ENCODE measurements at regions not wholly inside any gene's neighbourhood (a gene's known extent, or its start where the extent isn't known, plus 50 kb on each side); places are given as distances from the start of the nearest gene placed in this dataset.
A peak's percentile ranks its signal among the peaks of the same experiment; 100 is the strongest.
"Not testable (repeated sequence)": the region's sequence is repeated elsewhere in the genome, so short reads cannot be mapped to it uniquely, and the experiment has no call there.

DNA sequence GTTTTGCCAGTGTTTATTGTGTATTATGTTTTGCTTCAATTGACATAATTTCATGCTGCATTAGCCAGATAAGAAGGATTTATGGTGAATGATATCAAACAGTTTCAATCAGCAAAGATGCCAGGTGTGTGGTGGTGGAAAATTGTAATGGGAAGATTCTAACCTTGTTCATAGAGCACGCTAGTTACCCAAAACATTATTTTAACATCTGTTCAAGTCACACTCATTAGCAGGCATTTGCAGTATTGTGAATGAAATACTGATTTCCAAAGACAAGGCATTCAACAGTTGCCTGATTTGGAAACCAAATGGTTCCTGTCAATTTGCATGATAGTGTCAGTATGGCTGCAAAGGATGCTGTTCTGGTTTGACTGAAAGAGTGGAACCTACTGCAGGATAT is 129.7 kb downstream of the EPC1 start:
- no peak for DNase-seq (ENCODE audit: low read depth)

DNA sequence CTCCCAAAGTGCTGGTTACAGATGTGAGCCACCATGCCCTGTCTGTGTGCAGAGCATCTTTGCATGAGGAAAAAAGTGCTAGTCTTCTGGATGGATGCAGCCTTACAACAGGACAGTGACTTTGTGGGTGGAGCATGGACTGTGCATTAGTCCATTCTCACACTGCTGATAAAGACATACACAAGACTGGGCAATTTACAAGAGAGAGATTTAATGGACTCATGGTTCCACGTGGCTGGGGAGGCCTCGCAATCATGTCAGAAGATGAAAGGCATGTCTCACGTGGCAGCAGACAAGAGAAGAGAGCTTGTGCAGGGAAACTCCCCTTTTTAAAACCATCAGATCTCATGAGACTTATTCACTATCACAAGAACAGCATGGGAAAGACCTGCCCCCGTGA is 133.1 kb downstream of the EPC1 start:
- not testable (repeated sequence) for DNase-seq (ENCODE audit: low read depth)

DNA sequence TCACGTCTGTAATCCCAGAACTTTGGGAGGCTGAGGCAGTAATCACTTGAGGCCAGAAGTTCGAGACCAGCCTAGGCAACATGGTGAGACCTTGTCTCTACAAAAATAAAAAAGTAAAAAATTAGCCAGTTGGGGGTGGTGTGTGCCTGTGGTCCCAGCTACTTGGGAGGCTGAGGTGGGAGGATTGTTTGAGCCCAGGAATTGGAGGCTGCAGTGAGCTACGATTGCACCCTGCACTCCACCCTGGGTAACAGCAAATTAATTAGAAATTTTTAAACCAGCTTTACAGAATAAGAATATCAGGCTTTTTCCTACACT is 136.0 kb downstream of the EPC1 start:
- DNase-seq (ENCODE audit: low read depth): no peak

DNA sequence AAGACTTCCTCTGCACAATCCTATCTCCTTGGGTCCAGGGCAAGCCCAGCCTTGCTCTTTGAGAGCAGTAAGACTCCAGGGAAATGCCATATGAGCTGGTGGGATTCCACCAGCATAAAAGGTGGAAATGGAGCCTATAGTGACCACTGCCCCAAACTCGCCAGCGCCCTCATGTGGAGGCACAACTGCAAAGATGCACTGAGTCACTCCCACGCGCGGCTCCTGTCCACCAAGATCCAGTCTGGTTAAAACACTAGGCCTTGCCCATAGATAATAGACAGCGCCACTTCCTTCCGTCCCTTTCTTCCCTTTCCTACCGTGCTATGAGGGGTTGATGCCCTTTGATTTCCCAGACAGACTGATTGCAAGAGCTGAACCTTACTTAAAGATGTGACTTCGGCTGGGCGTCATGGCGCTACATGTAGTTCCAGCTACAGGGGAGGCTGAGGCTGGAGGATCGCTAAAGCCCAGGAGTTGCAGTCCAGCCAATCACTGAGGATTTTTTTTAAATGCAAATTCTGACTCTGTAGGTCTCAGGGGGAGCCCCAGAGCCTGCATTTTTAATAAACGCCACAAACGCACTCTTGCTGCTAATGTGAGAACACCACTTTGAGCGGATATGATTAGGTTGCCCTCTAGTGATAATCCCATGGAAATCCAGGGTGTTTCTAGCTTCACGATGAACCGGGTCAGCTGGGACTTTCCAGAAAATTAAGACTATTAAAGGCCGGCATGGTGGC is 136.5 kb downstream of the EPC1 start:
- DNase-seq (ENCODE audit: low read depth): peak; percentile 31

DNA sequence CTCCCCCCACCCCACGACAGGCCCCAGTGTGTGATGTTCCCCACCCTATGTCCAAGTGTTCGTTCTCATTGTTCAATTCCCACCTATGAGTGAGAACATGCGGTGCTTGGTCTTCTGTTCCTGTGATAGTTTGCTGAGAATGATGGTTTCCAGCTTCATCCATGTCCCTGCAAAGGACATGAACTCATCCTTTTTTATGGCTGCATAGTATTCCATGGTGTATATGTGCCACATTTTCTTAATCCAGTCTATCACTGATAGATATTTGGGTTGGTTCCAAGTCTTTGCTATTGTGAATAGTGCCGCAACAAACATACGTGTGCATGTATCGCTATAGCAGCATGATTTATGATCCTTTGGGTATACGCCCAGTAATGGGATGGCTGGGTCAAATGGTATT is 139.0 kb downstream of the EPC1 start:
- DNase-seq (ENCODE audit: low read depth): not testable (repeated sequence)

DNA sequence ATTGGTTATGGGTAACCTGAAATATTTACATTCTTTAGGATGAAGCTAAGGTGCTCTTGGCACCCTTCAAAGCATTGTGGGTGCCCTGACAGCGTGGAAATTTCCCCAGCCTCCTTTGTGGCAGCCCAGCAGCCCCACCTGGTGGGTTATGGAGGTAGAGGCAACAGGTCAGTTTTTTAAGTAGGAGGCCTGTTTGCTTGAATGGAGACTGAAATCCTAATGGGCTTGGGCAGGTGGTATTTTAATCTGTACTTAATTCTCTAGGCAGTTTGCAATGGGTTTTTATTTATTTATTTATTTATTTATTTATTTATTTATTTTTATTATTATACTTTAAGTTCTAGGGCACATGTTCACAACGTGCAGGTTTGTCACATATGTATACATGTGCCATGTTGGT is 139.4 kb downstream of the EPC1 start:
- peak; percentile 36 for DNase-seq (ENCODE audit: low read depth)

DNA sequence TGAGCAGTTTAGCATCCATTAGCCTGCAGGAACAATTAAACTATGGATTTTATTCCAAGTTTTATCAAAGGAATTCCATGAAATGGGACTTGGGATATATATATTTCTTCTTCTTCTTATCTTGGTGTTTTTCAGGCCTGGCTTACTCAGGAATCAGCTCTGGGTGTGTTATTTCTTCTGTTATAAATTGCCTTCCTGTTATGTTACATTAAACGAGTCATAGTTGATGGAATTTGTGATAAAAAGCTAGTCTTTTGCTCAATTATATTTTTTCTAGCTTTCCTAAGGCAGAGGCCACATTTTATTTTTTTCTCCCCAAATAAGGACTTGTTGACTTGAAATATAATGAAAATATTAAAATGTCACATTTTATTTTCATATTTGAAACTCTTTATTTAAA is 141.3 kb downstream of the EPC1 start:
- no peak for DNase-seq (ENCODE audit: low read depth)

DNA sequence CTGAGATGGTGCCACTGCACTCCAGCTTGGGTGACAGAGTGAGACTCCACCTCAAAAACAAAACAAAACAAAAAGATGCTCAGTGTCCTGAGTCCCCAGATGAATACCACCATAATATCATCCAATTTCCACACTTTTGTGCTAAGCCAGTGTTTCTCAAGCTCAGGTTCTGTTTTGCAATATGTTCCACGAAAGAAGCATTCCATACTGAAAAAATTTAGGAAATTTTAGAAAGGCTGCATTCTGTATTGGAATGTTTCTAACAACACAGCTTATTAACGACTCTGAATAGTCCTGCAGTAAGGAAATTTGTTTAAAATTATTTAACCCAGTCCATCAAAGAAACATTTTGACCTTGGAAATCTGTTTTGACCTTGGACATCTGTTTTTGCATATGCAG is 142.4 kb downstream of the EPC1 start:
- DNase-seq (ENCODE audit: low read depth): no peak

DNA sequence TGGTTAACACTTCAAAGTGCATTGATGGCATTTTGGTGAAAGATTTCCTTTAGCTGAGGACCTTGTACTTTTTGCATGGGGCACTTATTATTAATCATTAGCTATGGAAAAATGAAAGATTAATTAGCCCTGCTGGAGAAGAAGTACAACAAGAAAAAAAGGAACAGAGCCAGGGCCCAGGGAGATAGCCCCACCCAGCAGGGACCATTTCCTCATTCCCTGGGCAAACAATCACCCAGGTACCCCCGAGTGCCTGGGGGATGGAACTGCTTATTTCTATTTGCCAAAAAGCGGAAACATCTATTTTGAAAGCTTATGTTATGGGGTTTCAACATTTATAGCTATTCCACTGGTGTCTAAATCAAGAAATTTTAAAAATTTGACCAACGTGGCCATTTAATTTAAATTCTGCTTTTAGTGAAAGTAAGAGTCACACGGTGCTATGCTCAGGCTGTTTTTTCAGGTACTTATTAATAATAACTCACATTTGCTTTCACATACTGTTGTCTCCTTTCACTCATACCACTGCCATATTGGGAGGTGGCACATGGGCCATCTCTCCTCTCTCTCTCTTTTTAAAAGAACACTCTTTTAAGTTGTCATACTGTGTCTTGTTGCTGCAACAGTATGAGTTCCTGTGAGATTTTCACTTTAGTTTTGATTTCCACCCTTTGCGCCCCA is 143.6 kb upstream of the KIF5B start:
- DNase-seq (ENCODE audit: low read depth): no peak

DNA sequence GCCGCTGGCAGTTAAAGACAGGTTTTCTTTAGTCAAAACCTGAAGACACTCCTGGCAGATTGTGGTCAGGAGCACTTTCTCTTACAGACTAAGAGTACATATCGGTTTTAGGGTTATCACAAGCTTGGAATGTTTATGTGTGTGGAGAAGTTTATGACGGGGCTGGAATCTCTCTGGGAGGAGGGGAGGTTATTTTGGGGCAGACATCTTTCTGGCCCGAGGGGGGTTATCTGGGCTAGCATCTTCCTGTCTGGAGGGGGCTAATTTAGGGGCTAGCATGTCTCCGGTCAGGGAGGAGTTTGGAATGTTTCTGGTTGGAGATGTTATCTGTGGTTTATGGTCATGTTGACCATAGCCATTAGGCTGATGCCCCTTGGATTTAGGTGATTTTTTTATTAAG is 141.2 kb upstream of the KIF5B start:
- no peak for DNase-seq (ENCODE audit: low read depth)

DNA sequence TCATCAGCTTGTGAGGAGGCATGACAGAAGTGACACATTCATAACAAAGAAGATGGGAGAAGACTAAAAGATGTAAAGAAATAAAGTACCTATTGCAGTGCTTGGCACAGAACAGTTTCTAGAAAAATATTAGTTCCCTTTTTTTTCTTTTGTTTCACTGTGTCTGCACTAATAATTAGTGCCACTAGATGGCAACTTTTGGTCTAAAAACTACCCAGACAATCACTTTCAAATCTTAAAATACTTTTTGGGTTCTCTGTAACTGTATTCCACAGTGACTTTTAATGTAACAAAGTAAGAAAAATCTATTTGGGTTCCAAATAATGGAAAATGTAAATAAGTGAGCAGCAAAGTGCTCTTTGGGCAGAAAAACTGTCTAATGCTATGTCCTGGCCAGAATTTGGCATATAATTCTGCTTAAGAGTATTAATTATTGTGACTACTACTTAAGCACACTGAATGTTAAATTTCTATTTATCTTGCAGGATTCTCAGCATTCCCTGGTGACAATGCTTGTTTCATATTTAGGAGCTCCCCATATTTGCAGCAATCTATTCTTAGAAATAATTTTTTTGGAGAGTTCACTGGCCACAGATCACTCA is 134.8 kb upstream of the KIF5B start:
- DNase-seq (ENCODE audit: low read depth): no peak

DNA sequence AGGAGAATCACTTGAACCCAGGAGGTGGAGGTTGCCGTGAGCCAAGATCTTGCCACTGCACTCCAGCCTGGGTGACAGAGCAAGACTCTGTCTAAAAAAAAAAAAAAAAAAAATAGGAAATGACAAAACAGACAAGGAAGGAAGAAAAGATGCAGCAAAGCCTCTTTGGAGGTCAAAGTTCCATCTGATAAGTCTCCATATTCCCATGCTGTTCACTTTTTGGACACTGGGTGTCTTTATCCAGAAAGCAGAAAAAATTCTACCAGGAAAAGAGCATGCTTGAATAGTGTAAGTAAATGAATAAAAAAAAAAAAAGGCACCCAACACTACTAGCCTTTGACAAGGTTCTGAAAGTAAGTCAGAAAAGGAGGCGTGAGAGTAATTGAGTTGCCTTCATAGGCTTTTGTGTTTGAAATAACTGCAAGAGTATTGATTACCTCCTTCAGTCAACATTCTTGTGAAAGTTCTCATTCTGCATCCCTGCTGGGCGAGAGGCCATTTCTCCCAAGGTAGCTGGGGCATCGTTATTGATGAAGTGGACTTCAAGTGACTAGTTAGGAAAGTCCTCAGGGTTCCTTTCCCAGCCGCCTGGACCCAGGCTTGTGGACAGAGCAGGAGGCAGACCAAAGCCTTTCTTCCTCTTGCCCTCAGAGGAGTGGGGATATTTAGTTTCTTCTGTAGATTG is 133.3 kb upstream of the KIF5B start:
- DNase-seq (ENCODE audit: low read depth): no peak

DNA sequence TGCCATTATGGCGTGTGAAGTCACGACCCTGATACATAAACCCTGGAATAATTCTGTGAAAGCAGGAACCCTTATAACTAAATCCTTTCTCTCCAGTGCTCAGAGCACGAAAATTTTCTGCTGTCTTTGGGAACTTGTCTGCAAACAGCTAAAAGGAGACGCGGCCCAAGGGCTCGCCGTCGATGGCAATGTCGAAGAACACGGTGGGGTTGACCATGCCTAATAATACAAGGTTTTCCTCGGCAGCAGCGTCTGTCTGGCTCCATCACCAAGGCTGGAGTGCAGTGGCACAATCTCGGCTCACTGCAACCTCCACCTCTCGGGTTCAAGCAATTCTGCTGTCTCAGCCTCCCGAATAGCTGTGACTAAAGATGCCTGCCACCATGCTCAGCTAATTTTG is 132.4 kb upstream of the KIF5B start:
- DNase-seq (ENCODE audit: low read depth): not testable (repeated sequence)

DNA sequence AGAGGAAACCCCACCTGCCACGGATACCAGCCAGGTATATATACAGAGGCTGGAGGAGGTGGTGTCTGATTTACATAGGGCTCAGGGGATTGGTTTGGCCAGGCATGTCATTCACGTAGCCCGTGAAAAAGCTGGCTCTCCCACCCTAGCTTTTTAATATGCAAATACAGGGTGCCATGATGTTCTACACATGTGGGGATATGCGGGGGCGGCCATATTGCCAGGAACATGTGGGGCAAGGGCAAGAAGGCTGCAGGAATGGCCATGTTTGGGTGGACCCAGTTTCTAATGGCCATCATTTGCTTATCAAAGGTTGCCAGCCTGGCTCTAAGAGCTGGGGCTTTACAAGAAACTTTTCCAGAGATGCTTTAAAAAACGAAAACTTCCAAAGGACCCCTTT is 131.5 kb upstream of the KIF5B start:
- DNase-seq (ENCODE audit: low read depth): no peak

DNA sequence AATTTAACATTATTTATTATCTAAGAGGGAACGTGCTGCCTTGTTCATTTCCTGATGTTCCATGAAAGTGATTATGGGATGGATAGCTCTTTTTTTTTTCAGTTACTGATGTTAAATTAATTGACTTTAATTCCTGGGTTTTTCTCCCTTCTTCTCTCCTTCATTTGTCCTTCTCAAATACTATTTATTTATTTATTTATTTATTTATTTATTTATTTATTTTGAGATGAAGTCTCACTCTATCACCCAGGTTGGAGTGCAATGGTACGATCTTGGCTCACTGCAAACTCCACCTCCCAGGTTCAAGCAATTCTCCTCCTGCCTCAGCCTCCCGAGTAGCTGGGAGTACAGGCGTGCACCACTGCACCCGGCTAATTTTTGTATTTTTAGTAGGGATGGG is 127.4 kb upstream of the KIF5B start:
- not testable (repeated sequence) for DNase-seq (ENCODE audit: low read depth)

DNA sequence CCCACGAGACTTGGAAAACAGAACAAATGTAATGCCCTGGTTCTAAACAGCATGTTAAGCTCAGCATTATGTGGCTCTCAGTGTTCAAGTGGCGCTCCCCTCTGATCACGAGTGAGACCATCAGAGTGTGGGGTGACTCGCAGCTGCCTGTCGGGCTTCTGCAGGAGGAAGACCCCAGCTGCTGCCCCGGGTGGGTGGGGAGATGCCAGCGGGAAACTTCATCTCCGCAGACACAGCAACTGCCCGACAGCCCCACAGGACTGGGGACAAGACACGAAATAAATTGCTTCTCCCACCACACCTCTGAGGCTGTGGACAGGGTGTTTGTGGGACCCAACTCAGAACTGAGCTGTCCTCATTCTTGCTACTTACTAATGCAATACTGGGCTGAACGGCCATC is 126.3 kb upstream of the KIF5B start:
- DNase-seq (ENCODE audit: low read depth): no peak

DNA sequence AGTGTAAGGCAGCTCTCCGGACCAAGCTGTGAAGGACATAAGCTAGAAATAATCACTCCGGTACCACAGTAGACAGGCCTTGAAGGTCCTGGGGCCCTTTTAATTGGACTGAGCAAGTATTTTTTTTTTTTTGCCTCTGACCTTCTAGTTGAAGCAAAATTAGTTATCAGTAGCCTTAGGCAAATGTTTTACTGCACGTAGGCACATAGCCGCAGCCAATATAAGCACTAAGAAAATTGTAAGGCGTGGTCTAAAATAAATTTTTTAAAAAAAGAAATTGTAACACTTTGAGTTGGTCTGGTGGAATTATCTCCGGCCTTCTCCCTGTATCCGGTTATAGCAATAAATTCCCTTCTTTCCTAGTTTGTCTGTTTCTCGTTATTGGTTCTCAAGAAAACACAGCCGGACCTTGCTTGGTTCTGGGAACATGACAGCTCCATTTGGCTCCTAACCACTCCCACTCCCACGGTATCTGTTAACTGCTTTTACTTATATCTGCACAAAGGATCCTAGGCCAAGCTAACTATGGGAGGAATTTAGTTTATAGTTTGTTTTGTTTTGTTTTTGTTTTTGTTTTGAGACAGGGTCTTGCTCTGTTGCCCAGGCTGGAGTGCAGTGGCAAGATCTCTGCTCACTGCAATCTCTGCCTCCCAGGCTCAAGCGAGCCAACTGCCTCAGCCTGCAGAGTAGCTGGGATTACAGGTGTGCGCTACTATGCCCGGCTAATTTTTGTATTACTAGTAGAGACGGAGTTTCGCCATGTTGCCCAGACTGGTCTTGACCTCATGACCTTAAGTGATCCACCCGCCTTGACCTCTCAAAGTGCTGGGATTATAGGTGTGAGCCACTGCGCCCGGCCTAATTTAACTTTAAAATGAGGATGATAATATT is 124.4 kb upstream of the KIF5B start:
- no peak for DNase-seq (ENCODE audit: low read depth)

DNA sequence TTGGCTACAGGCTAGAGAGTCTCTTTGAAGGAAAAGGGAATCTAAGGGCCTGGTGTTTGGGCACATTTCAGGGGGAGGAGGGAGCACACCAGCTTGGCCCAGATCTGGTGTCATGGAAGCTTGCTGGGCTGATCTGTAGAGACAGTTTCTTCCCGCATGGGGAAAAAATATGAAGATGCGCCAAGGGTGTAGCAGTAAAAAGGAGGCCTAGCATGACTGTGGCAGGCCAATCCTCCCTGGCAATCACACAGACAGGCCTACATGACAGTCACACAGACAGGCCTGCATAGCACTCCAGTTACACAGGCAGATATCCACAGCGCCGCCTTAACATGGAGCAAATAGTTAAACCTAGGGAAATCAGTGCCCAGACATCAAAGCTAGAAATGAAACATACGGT is 123.6 kb upstream of the KIF5B start:
- no peak for DNase-seq (ENCODE audit: low read depth)

DNA sequence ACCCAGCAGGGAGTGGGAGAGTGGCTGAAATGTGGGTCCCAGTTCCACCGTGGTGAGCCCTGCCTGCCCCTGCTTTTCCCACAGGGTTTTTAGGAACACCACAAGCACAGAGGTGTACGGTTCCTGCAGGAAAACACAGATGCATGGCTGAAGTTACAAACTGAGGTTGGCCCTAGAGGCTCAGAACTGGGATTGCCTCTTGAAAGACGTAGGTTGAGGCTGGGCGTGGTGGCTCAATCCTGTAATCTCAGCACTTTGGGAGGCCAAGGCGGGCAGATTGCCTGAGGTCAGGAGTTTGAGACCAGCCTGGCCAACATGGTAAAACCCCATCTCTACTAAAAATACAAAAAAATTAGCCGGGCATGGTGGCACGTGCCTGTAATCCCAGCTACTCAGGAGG is 121.4 kb upstream of the KIF5B start:
- not testable (repeated sequence) for DNase-seq (ENCODE audit: low read depth)

DNA sequence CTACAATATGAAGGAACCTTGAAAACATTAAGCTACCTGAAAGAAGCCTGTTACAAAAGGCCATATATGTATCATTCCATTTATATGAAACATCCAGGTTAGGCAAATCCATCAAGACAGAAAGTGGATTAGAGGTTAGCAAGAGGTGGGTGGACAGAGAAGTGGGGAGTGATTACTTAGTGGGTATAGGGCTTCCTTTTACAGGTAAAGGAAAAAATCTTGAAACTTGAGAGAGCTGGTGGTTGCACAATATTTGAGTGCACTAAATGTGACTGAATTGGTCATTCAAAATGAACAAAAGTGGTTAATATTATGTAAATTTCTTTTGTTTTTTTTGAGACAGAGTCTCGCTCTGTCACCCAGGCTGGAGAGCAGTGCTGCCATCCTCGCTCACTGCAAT is 119.4 kb upstream of the KIF5B start:
- no peak for DNase-seq (ENCODE audit: low read depth)

DNA sequence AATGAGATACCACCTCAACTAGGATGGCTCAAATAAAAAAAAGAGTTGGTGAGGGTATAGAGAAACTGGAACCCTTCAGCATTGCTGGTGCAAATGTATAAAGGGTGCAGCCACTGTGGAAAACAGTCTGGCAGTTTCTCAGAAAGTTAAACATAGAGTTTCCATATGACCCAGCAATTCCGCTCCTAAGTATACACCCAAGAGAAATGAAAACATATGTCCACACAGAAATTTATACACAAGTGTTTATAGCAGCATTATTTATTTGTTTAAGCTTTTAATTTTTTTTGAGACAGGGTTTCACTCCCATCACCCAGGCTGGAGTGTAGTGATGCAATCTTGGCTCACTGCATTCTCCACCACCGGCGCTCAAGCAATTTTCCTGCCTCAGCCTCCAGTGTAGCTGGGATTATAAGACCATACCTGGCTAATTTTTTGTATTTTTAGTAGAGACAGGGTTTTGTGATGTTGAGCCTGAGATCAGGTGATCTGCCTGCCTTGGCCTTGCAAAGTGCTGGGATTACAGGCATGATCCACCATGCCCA is 118.2 kb upstream of the KIF5B start:
- no peak for DNase-seq (ENCODE audit: low read depth)

DNA sequence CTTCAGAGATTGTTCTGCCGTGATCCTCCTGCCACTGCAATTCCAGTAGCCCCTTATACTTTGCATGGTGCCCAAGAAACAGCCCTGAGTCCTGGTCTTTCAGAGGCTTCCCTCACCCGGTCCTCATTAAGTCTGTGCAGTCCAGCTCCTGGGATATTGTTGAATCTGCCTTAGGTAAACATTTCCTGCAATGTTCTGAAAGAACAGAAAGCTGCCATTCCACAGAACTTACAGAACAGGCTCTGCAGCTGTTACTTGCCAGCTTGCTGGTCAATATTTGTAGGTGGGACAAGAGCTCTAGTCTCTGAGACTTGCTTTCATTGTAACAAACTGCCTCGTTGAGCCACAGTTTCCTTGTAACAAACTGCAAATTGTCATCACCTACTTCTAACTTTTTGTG is 115.0 kb upstream of the KIF5B start:
- DNase-seq (ENCODE audit: low read depth): no peak

Data from Daoy (cell line).